ENCODE measurements at regions not wholly inside any gene's neighbourhood (a gene's known extent, or its start where the extent isn't known, plus 50 kb on each side); places are given as distances from the start of the nearest gene placed in this dataset.

DNA sequence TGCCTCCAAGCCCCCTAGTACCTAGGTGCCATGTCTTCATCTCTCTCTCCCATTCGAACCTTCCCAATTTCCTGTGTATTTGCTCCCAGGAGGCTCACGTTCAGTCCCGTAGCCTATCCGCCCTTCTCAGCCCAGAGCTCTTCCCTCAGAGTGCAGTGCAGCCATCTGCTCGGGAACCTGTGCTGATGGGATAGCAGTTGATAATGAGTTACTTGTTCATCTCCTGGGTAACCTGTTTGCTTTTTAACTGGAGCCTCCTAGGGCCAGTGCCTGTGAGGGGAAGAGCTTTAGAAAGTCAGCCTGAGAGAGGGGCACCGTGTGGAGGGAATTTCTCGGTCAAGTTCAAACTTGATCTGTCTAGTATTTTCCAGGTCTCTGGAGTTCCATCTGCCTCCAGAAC lies 229.8 kb upstream of the IL12B start:
- H3K27me3 Mint-ChIP-seq (ENCODE audit: low read depth), result peaks cover 5% of the 10 kb centered on the region
- H3K9me3 Mint-ChIP-seq, result no peaks in the 10 kb centered on the region
- no peak overlapping the region for H3K27ac Mint-ChIP-seq
- TF ChIP-seq, protein P1, sequence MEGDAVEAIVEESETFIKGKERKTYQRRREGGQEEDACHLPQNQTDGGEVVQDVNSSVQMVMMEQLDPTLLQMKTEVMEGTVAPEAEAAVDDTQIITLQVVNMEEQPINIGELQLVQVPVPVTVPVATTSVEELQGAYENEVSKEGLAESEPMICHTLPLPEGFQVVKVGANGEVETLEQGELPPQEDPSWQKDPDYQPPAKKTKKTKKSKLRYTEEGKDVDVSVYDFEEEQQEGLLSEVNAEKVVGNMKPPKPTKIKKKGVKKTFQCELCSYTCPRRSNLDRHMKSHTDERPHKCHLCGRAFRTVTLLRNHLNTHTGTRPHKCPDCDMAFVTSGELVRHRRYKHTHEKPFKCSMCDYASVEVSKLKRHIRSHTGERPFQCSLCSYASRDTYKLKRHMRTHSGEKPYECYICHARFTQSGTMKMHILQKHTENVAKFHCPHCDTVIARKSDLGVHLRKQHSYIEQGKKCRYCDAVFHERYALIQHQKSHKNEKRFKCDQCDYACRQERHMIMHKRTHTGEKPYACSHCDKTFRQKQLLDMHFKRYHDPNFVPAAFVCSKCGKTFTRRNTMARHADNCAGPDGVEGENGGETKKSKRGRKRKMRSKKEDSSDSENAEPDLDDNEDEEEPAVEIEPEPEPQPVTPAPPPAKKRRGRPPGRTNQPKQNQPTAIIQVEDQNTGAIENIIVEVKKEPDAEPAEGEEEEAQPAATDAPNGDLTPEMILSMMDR (IDR thresholded peaks at IDR 0.05; ENCODE audit: unreplicated experiment), result no peak
- H3K36me3 Mint-ChIP-seq, result no peaks in the 10 kb centered on the region
- H3K4me3 Mint-ChIP-seq, result no peak overlapping the region
- DNase-seq (ENCODE audit: low spot score in 2 of 2, unreplicated experiment in 2 of 2), result no peak
- no peaks in the 10 kb centered on the region for H3K4me1 Mint-ChIP-seq

GRCh38 chr5:159564031-159564430 lies 233.7 kb upstream of the IL12B start:
- Mint-ChIP-seq H3K36me3 (no peaks in the 10 kb centered on the region), H3K4me1 (no peaks in the 10 kb centered on the region), H3K4me3 (no peak overlapping the region), H3K27ac (no peak overlapping the region), H3K9me3 (no peaks in the 10 kb centered on the region), H3K27me3 (ENCODE audit: low read depth) (peaks cover 5% of the 10 kb centered on the region)
- TF ChIP-seq, protein P1 (IDR thresholded peaks at IDR 0.05; ENCODE audit: unreplicated experiment), result no peak
- no peak for DNase-seq (ENCODE audit: low spot score in 2 of 2, unreplicated experiment in 2 of 2)

- Mint-ChIP-seq H3K36me3 (no peaks in the 10 kb centered on the region), H3K27ac (no peak overlapping the region), H3K4me3 (no peak overlapping the region), H3K9me3 (no peaks in the 10 kb centered on the region), H3K4me1 (no peaks in the 10 kb centered on the region), H3K27me3 (ENCODE audit: low read depth) (no peaks in the 10 kb centered on the region)
- no peak for DNase-seq (ENCODE audit: low spot score in 2 of 2, unreplicated experiment in 2 of 2)
- TF ChIP-seq, protein P1 (IDR thresholded peaks at IDR 0.05; ENCODE audit: unreplicated experiment), result no peak
These were observed 236.5 kb upstream of the IL12B start for GRCh38 chr5:159566832-159567231.

DNA sequence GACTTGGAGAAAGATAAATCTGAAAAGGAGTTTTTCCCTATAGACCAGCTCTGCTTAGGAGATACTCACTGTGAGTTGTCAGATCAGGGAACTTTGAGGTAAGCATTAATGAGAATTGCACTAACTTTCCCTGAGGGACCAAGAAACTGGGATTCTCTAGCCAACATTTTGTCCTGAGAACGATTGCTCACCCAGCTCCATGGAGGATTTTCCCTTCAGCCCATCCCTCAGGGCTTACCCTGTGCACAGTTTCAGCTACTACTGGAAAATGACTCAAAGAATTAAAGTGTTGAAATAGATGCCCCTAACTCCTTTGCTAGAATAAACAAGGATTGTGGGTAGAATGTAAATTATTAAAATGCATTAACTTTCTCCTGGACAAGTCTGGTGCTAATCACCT lies 237.2 kb upstream of the IL12B start:
- Mint-ChIP-seq H3K27ac (no peak overlapping the region), H3K36me3 (no peaks in the 10 kb centered on the region), H3K4me1 (no peaks in the 10 kb centered on the region), H3K27me3 (ENCODE audit: low read depth) (no peaks in the 10 kb centered on the region), H3K9me3 (no peaks in the 10 kb centered on the region), H3K4me3 (no peak overlapping the region)
- DNase-seq (ENCODE audit: low spot score in 2 of 2, unreplicated experiment in 2 of 2), result no peak
- TF ChIP-seq, protein P1 (IDR thresholded peaks at IDR 0.05; ENCODE audit: unreplicated experiment), result no peak

DNA sequence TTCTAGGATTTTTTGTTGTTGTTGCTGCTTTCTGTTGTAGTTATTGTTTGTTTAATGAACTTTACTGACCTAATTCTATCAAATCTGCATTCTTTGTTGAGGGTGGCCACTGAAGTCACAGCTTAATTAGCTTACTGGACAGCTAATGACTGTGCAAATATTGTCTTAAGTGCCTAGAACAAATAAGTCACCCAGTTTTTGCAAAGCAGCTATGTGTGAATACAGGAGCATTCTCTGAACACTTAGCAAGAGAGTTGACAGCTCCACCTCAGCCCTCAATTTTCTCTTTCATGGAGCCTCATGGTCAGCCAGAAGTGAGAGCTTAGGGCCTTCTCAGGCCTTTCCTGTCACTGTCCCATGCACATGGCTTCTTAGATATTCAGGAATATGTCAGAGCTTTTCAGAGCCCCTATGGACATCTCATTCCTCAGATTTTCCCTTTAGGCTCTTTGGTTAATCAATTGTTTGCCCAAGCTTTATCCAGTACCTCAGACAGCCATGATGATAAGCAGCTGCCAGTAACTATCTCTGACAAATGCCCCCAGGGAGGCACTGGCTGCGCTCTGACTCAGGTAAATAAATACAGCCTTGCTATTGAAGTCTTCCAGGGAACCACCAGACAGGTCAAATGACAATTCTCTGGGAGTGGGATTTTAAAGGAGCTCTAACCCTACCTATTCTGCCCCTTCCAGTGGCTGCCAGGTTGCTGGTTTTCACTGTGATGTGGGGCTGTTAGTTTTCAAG lies 241.4 kb upstream of the IL12B start:
- H3K4me3 Mint-ChIP-seq, result no peak overlapping the region
- TF ChIP-seq, protein P1 (IDR thresholded peaks at IDR 0.05; ENCODE audit: unreplicated experiment), result no peak
- no peaks in the 10 kb centered on the region for H3K9me3 Mint-ChIP-seq
- DNase-seq (ENCODE audit: low spot score in 2 of 2, unreplicated experiment in 2 of 2), result no peak
- H3K4me1 Mint-ChIP-seq, result no peaks in the 10 kb centered on the region
- no peaks in the 10 kb centered on the region for H3K27me3 Mint-ChIP-seq (ENCODE audit: low read depth)
- no peaks in the 10 kb centered on the region for H3K36me3 Mint-ChIP-seq
- no peak overlapping the region for H3K27ac Mint-ChIP-seq

Measured in mesothelial cell of epicardium (in vitro differentiated cells).